Dermis microvascular lymphatic vessel endothelial cell (primary cell): ENCODE measurements at regions not wholly inside any gene's neighbourhood (a gene's known extent, or its start where the extent isn't known, plus 50 kb on each side); places are given as distances from the start of the nearest gene placed in this dataset.
A peak's percentile ranks its signal among the peaks of the same experiment; 100 is the strongest.
"Not testable (repeated sequence)": the region's sequence is repeated elsewhere in the genome, so short reads cannot be mapped to it uniquely, and the experiment has no call there.

Source experiments
- DNase-seq, 2 donors: peaks; one replicate each; pipeline versions ENCODE4 v3.0.0 to v3.0.0-alpha.2; 2010; ENCODE audit warnings: low read depth in 2 of 2

DNA sequence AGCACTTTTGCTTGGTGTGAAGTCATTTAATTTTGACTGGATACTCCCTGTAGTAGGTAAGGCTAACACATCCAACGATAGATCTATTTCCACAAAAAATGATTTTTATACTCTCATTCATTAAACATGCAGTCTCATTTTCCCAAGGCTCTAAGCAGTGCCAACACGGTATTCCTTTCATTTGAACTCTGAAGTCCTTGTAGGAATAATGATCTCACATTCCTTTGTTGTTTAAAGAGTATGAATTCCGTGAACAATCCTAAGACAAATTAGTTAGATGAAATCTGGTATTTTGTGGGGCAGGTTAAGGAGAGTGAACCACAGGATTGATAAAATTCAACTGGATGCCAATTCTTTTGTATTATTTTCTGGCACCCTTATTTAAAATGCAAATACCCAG lies 66.6 kb downstream of the LACC1 start:
- DNase-seq: no peak

DNA sequence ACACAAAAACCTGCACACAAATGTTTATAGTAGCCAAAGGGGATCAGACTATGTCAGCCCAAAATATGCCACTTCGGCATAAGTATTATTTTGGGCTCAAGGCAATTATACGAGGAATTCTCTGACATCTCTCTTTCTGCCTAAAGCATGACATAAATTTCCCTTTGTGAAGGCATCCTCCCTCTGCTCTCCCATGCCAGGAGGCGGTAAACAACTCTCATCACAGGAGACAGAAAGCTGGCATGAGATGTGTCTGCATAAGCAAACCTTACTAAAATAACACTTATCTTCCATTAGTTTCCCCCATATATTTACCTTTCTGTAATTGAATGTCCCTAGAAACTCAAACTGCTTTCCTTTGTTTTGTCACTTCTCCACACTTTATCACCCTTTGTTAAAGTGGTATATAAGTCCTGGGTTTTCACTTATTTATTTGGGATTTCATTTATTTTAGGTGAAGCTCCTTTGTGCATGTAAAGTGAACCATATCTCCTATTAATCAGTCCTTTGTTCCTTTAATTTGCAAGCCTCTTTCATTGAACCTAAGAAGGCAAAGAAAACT lies 68.3 kb downstream of the LACC1 start:
- no peak for DNase-seq

DNA sequence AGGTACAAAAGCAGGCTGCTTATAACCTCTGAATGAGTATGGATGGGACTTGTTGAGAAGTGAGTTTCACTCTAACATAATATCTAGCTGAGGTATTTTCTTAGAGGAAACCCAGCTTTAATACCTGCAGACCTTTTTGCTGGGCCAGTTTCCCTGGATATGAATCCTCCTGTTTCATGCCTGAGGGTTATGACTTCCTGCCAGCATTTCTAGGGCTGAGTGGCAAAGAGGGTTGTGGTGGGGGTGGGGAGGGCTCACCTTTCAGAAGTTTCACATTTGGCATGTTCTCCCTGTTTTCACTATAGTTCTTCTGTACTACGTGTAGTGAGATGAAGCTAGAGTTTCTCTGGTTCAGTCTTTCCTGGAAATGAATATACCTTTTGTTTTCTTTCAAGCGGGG lies 73.7 kb downstream of the LACC1 start:
- no peak for DNase-seq

DNA sequence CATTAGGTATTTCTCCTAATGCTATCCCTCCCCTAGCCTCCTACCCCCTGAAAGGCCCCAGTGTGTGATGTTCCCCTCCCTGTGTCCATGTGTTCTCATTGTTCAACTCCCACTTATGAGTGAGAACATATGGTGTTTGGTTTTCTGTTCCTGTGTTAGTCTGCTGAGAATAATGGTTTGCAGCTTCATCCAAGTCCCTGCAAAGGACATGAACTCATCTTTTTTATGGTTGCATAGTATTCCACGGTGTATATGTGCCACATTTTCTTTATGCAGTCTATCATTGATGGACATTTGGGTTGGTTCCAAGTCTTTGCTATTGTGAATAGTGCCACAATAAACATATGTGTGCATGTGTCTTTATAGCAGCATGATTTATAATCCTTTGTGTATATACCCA lies 77.3 kb downstream of the LACC1 start:
- not testable (repeated sequence) for DNase-seq

DNA sequence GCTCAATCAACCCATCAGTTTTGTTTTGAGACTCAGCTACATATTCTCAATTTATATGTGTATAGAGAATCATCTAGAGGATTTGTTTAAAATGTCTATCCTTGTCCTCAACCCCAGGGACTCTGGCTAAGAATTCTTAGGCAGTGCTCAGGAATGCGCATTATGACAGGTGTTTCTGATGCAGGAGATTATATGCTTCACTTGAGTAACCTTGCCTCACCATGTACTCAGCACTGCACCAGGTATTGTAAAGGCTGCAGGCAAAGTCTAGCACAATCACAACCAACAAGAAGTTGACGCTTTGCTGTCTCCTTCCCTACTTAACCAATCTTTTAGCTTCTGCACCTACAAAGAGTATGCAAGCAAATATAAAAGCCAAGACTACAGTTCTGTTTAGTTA lies 79.6 kb downstream of the LACC1 start:
- DNase-seq: no peak

DNA sequence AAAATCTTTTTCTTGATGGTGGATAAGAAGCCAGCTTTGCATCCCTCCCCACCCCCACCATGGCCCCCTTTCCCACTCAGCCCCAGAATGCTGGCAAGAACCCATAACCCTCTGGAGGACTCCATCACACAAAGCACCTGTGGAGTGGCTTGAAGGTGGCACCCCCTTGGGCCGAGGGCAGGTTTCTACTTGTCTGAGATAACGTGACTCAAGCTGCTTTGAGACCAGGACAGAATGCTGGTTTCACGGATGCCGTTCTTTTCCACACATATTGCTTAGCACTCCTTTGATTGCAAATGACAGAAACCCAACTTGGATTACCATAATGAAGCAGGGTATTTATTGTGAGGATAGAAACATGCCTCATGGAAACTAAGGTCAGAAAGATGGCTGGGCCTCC lies 82.2 kb downstream of the LACC1 start:
- DNase-seq: no peak

DNA sequence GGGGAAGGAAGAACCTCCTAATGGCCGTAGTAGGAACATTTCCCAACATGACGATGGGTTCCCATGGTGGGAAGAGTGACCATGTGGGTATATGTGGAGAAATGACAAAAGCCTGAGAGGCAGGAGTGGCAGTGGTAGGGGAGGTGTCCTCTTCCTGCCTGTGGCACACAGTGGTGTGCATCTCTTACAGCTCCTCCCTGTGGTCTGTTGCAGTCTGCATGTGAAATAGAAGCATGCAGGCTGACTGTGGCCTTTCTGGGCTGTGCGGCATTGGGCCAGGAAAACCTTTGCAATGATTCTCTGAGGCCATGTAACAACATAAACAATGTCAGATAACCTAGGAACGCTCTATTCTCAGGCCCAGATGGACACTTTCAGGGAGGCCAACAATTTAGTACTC lies 84.0 kb downstream of the LACC1 start:
- peak in 1 of 2 donors; percentile 3 for DNase-seq

DNA sequence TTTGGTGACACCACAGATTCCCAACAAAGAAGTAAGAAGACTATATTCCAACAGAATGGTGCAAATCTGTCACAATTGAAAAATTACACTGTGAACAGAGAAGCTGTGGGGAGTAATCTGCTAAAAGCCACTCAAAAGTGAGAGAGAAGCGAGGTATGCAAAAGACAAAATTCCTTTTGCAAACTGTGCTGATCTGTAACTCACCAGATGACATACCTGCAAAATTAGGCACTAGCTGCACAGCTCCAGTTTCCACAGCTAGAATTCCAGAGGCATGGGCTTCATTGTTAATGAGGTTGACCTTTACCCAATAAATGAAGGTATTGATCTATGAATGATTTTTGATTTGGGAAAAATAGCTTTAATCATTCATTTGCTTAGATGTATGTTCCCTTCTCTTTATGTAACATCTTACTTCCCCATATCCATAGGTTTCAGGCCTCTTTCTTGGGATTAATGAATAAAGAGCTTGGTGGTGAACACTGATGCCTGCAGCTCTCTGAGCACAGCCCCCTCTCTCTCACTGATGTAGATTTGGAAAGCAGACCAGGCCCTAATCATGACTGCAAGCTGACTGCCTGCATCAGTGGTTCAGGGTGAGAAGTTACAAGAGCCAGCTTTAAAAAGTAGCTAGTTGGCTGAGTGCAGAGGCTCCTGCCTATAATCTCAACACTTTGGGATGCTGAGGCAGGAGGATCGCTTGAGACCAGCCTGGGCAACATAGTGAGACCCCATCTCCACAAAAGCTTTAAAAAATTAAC lies 85.2 kb downstream of the LACC1 start:
- no peak for DNase-seq

DNA sequence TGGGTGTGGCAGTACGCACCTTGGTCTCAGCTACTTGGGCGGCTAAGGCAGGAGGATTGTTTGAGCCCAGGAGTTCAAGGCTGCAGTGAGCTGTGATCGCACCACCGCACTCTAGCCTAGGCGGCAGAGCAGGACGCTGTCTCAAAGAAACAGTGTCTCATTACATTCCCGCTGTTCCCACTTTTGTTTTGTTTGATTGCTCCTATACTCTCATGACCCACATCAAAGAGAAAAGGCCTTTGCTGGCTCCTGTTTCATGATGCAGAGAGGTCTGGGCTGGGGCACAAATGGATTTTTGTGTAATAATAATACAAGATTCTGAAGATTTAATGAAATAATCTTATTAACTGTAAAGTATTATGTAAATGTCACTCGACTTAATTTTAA lies 85.7 kb downstream of the LACC1 start:
- no peak for DNase-seq

DNA sequence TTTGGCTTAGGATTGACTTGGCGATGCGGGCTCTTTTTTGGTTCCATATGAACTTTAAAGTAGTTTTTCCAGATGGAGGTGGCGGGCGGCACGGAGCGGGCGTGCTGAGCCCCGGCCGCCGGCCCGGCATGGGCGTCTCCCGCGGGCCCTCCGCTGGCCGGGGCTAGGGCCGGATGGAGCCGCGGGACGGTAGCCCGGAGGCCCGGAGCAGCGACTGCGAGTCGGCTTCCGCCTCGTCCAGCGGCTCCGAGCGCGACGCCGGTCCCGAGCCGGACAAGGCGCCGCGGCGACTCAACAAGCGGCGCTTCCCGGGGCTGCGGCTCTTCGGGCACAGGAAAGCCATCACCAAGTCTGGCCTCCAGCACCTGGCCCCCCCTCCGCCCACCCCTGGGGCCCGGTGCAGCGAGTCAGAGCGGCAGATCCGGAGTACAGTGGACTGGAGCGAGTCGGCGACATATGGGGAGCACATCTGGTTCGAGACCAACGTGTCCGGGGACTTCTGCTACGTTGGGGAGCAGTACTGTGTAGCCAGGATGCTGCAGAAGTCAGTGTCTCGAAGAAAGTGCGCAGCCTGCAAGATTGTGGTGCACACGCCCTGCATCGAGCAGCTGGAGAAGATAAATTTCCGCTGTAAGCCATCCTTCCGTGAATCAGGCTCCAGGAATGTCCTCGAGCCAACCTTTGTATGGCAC lies 88.7 kb downstream of the LACC1 start:
- not testable (repeated sequence) for DNase-seq

DNA sequence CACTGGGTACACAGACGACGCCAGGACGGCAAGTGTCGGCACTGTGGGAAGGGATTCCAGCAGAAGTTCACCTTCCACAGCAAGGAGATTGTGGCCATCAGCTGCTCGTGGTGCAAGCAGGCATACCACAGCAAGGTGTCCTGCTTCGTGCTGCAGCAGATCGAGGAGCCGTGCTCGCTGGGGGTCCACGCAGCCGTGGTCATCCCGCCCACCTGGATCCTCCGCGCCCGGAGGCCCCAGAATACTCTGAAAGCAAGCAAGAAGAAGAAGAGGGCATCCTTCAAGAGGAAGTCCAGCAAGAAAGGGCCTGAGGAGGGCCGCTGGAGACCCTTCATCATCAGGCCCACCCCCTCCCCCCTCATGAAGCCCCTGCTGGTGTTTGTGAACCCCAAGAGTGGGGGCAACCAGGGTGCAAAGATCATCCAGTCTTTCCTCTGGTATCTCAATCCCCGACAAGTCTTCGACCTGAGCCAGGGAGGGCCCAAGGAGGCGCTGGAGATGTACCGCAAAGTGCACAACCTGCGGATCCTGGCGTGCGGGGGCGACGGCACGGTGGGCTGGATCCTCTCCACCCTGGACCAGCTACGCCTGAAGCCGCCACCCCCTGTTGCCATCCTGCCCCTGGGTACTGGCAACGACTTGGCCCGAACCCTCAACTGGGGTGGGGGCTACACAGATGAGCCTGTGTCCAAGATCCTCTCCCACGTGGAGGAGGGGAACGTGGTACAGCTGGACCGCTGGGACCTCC lies 89.4 kb downstream of the LACC1 start:
- not testable (repeated sequence) for DNase-seq

DNA sequence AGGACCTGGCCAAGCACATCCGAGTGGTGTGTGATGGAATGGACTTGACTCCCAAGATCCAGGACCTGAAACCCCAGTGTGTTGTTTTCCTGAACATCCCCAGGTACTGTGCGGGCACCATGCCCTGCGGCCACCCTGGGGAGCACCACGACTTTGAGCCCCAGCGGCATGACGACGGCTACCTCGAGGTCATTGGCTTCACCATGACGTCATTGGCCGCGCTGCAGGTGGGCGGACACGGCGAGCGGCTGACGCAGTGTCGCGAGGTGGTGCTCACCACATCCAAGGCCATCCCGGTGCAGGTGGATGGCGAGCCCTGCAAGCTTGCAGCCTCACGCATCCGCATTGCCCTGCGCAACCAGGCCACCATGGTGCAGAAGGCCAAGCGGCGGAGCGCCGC lies 90.2 kb downstream of the LACC1 start:
- not testable (repeated sequence) for DNase-seq

DNA sequence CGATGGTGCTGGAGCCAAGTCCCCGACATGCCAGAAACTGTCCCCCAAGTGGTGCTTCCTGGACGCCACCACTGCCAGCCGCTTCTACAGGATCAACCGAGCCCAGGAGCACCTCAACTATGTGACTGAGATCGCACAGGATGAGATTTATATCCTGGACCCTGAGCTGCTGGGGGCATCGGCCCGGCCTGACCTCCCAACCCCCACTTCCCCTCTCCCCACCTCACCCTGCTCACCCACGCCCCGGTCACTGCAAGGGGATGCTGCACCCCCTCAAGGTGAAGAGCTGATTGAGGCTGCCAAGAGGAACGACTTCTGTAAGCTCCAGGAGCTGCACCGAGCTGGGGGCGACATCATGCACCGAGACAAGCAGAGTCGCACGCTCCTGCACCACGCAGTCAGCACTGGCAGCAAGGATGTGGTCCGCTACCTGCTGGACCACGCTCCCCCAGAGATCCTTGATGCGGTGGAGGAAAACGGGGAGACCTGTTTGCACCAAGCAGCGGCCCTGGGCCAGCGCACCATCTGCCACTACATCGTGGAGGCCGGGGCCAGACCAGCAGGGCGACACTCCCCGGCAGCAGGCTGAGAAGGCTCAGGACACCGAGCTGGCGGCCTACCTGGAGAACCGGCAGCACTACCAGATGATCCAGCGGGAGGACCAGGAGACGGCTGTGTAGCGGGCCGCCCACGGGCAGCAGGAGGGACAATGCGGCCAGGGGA lies 91.0 kb downstream of the LACC1 start:
- DNase-seq: not testable (repeated sequence)

DNA sequence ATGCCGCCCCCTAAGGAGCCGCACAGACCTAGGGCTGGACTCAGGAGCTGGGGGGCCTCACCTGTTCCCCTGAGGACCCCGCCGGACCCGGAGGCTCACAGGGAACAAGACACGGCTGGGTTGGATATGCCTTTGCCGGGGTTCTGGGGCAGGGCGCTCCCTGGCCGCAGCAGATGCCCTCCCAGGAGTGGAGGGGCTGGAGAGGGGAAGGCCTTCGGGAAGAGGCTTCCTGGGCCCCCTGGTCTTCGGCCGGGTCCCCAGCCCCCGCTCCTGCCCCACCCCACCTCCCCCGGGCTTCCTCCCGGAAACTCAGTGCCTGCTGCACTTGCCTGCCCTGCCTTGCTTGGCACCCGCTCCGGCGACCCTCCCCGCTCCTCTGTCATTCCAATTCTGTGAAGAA lies 91.6 kb downstream of the LACC1 start:
- DNase-seq: not testable (repeated sequence)

DNA sequence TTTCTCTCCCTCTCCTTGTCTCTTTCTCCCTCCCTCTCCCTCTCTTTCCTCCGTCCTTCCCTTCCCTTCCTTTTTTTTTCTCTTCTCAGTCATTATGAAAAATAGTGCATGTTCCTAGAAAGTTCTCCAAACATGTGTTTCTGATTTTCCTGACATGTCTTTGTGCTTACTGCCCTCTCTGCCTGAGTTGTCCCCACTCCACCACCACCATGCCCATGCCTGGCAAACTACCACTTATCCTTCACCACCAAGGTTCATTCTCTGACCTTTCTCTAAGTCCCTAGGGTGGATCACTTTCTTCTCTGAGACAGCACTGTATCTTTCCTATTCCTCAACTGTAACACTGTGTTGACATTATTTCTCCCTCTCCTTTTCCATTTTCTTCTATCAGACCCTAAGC lies 98.2 kb downstream of the LACC1 start:
- DNase-seq: no peak

DNA sequence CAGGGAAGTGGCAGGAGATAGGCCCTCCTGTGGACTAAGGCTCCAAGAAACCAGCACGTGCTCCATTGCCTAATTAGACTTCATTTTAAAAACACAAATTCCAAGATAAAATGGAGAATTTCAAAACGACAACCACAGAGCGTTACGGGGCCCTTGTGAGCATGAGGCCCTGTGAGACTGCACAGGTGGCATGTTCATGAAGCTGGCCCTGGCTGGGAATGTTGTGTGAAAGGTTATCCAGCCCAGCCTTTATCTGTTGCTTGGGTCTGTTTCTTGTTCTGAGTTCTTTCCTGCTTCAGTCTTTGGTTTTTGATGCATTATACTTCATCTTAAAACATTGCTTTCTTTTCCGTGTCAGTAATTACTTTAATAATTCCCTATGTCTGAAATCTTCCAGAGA lies 99.0 kb downstream of the LACC1 start:
- DNase-seq: no peak

DNA sequence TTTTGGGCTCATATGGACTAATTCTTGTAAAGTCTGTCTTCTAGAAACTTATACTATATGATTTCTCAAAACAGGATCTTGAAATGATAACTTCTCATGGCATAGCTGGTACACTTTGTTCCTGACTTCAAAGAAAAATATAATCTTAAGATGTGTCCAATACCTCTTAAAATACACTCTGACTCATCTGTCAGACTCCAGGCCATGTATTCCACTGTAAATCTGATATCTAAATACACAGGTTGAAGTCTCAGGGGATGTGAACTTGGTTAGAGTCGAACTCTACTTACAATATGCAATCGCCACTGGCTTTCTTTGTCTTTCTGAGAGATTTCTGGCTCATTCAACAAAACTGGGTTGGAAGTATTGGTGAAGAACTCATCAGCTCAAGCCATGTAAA lies 99.8 kb downstream of the LACC1 start:
- DNase-seq: no peak

DNA sequence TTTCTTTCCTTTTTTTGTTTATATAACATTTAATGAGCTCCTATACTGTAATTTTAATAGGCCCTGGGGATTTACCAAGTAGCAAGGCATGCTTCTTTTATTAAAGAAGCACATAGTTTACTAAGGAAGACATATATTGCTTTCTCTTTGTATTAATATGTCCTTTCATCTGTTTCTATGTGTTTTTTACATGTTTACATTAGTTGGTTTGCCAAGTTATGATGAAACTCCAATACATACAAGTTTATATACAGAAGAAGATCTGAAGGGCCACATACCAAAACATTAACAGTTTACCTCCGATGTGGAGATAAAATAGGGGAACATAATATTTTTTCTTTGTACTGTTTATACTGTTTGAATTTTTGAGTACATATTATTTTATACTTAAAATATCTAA lies 100.9 kb downstream of the LACC1 start:
- no peak for DNase-seq

DNA sequence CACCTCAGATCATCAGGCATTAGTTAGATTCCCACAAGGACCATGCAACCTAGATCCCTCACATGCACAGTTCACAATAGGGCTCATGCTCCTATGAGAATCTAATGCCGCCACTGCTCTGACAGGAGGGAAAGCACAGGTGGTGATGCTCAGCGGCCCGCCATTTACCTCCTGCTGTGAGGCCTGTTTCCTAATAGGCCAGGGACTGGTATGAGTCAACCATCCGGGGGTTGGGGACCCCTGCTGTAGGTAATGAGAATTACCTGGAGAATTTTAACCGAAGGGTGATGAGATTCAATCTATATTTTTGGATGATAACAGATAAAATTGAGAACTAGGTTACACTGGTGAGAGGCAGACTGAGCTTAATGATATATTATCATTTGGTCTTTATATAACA lies 101.4 kb downstream of the LACC1 start:
- no peak for DNase-seq

DNA sequence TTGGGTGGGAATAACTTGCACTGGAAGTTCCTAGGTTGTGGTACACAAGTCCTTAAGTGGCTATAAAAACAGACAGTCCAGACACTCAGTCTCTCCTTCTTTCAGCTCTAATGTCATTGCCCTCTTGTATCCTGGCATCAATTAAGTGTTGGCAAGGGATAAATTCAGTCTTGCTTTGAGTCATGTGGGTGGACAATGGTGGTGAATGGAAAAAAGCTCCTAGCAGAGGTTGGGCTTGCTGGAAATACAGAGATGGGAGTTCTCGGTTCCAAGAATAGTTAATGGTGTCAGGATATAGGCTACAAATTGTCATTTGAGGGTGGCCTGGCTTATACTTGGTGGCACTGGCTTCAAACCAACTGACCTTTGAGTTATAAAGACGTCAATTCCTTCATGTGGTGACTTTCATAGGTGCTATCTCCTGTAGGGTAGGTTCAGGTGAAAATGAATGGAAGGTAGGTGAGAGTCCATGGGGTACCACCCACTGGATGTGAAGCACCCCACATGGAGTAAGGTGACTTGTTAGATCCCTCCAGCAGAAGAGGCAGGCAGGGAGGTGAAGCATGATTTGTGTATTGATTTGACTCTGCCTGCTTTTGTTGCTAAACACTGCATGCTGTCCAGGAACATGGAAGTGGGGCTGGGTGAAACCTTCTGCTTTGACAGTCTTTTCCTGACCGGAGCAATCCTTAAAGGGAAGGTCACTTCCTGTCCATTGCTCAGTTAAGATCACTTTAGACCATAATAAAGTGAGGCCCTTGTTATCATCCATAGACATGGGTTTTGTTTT lies 102.0 kb downstream of the LACC1 start:
- DNase-seq: no peak

DNA sequence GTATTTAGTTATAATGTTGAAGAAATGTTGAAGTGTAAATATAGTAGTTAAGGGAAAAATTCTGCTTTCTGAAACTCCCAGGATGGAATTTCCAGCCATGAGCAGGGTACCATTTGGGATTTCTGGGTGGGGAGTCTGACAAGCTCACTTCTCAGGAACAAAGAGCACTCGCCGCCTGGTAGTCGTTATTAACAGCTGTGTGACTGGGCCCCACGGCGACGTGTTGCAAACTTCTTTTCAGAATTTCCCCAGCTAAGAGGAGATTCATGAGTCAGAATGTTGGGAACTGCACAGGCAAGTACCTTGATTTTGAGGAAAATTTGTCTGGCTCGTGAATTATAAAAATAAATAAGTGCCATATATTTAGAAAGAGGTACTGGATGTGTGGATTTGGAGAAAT lies 103.7 kb downstream of the LACC1 start:
- DNase-seq: no peak
